Uterus (tissue), 3 donors: ENCODE measurements at regions not wholly inside any gene's neighbourhood (a gene's known extent, or its start where the extent isn't known, plus 50 kb on each side); places are given as distances from the start of the nearest gene placed in this dataset.

Source experiments
- DNase-seq, 2 donors: peaks; one replicate each; pipeline ENCODE4 v3.0.0-alpha.2; 2019 to 2020
- H3K27ac ChIP-seq, 2 donors: fragments of 200-600 bp; sonication (generic); 1 replicate in 1 of 2; 2 replicates in 1 of 2; pipeline ENCODE4 v1.5.1; 2016 to 2018
- H3K27me3 ChIP-seq, 2 donors: fragments of 200-600 bp; sonication (generic); one replicate each; pipeline ENCODE4 v1.5.1; 2018 to 2019; ENCODE audit warnings: control low read depth in 1 of 2
- H3K36me3 ChIP-seq, 2 donors: fragments of 200-600 bp; sonication (generic); one replicate each; pipeline ENCODE4 v1.5.1; 2019; ENCODE audit warnings: control low read depth in 1 of 2
- H3K4me1 ChIP-seq, 2 donors: fragments of 200-600 bp; sonication (generic); one replicate each; pipeline ENCODE4 v1.5.1; 2018 to 2019; ENCODE audit warnings: control low read depth in 1 of 2
- H3K4me3 ChIP-seq, 2 donors: fragments of 200-600 bp; sonication (generic); 1 replicate in 1 of 2; 2 replicates in 1 of 2; pipeline ENCODE4 v1.5.1; 2018 to 2019; ENCODE audit warnings: mild to moderate bottlenecking in 1 of 2
- H3K9me3 ChIP-seq, 2 donors: fragments of 200-600 bp; sonication (generic); one replicate each; pipeline ENCODE4 v1.5.1; 2019; ENCODE audit warnings: control low read depth in 1 of 2
- POLR2A ChIP-seq, 2 donors: fragments of 450-650 bp; IDR thresholded peaks; one replicate each; pipeline ENCODE4 v1.6.1; 2016; ENCODE audit warnings: antibody characterized with exemption in 2 of 2, mild to moderate bottlenecking in 1 of 2, moderate library complexity in 1 of 2
- intact Hi-C: fragments of 100-400 bp; cut with DNase I; formaldehyde crosslinking; loops from one replicate; pipeline ENCODE4 v1.15.1; 2023; ENCODE audit warnings: low total_unique reads
- TF ChIP-seq, protein P1 (sequence below), 4 experiments: fragments of 200-600 bp in 2 of 4; fragments of 450-650 bp in 2 of 4; sonication (generic) in 2 of 4; IDR thresholded peaks; one replicate each; pipeline ENCODE4 v1.5.1; 2016 to 2019; ENCODE audit warnings: antibody characterized with exemption in 4 of 4, mild to moderate bottlenecking in 2 of 4, moderate library complexity in 1 of 4
- donor health status: DM: yes; HTN: yes; CAD: no.

DNA sequence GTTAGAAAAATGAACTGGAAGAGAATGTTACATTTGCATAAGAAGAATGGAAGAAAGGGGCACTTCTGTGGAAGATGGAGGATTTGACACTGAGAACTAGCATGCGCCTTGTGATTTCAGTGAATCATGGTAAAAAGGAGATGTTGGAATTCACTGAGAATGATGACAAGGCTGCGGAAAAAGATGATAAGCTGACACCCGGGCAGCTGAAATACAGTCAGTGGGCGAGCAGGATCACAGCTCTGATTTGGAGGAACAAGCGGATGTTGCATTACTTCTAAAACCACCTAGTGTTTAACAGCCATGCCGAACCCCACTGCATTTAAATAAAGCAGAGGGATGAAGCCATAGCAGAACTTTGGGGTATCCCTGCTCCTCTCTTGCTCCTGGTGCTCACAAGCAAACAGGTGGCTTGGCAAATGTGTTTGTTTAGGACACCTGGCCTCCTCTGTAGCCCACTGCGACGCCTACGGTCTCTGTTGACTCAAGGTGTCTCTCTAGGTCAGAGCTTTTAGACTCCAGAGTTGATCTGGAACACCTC is 134.9 kb downstream of the NDUFA10 start:
- no peak for DNase-seq
- H3K4me3 ChIP-seq: no peak overlapping the region

DNA sequence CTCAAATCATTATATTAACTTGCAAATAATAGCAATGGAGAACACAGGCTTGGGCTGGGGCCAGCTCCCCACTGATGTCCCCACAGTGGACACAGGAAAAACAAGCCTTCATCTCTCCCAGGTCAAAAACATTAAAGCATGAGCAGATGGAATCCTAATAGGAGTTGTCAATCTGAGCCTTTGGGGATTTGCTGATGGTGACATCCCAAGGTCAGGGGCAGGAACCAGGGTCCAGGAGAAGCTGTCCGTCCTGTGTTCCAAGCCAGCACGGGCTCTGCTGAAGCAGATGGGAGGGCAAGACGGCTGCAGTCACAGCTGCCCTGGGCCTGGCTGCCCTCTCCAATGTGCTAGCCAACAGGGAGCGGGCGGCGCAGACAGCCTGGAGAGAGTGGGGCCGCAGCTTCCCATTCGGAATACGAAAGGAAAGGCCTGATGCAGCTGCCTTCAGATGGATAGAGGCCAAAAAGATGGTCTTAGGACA is 135.5 kb downstream of the NDUFA10 start:
- H3K27ac ChIP-seq: no peak overlapping the region
- H3K27me3 ChIP-seq: no peaks in the 10 kb centered on the region
- H3K9me3 ChIP-seq: peaks cover 0 to 5% of the 10 kb centered on the region in 2 donors
- no peak for DNase-seq
- H3K4me1 ChIP-seq: no peaks in the 10 kb centered on the region
- no peak overlapping the region for H3K4me3 ChIP-seq
- no peaks in the 10 kb centered on the region for H3K36me3 ChIP-seq
- no peak for TF ChIP-seq POLR2A (IDR thresholded peaks at IDR 0.05)
- TF ChIP-seq, protein P1, sequence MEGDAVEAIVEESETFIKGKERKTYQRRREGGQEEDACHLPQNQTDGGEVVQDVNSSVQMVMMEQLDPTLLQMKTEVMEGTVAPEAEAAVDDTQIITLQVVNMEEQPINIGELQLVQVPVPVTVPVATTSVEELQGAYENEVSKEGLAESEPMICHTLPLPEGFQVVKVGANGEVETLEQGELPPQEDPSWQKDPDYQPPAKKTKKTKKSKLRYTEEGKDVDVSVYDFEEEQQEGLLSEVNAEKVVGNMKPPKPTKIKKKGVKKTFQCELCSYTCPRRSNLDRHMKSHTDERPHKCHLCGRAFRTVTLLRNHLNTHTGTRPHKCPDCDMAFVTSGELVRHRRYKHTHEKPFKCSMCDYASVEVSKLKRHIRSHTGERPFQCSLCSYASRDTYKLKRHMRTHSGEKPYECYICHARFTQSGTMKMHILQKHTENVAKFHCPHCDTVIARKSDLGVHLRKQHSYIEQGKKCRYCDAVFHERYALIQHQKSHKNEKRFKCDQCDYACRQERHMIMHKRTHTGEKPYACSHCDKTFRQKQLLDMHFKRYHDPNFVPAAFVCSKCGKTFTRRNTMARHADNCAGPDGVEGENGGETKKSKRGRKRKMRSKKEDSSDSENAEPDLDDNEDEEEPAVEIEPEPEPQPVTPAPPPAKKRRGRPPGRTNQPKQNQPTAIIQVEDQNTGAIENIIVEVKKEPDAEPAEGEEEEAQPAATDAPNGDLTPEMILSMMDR (IDR thresholded peaks at IDR 0.05): no peak
- intact Hi-C loops: loop anchor here (10.0 kb wide), 1 partner anchor 855 kb away; no protein-coding TSS in a partner anchor

More for the DNA sequence above, 134.9 kb downstream of the NDUFA10 start:
- Histone ChIP-seq H3K27ac (no peak overlapping the region), H3K27me3 (no peaks in the 10 kb centered on the region), H3K9me3 (peaks cover 0 to 2% of the 10 kb centered on the region in 2 donors), H3K4me1 (no peaks in the 10 kb centered on the region), H3K36me3 (no peaks in the 10 kb centered on the region)
- TF ChIP-seq, protein P1 (IDR thresholded peaks at IDR 0.05): no peak
- TF ChIP-seq POLR2A (IDR thresholded peaks at IDR 0.05): no peak
- intact Hi-C loops: no loop called here

DNA sequence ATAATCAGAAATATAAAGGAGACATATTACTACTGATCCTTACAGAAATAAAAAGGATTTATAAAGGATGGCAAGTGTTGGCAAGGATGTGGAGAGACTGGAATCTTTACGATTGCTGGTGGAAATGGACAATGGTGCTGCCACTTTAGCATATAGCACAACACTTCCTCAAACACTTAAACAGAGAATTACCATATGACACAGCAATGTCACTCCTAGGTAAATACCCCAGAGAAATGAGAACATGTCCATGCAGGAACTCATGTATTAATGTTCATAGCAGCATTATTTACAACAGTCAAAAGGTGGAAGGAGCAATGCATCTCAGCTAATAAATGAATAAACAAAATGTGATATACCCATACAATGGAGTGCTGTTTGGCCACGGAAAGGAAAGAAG is 137.5 kb downstream of the NDUFA10 start:
- H3K36me3 ChIP-seq: no peaks in the 10 kb centered on the region
- no peak overlapping the region for H3K27ac ChIP-seq
- intact Hi-C loops: loop anchor here (10.0 kb wide), 1 partner anchor 853 kb away; no protein-coding TSS in a partner anchor
- no peak for DNase-seq
- no peak overlapping the region for H3K4me3 ChIP-seq
- peaks cover 0 to 5% of the 10 kb centered on the region in 2 donors for H3K9me3 ChIP-seq
- TF ChIP-seq, protein P1 (IDR thresholded peaks at IDR 0.05): no peak
- no peak for TF ChIP-seq POLR2A (IDR thresholded peaks at IDR 0.05)
- H3K27me3 ChIP-seq: no peaks in the 10 kb centered on the region
- H3K4me1 ChIP-seq: no peaks in the 10 kb centered on the region

DNA sequence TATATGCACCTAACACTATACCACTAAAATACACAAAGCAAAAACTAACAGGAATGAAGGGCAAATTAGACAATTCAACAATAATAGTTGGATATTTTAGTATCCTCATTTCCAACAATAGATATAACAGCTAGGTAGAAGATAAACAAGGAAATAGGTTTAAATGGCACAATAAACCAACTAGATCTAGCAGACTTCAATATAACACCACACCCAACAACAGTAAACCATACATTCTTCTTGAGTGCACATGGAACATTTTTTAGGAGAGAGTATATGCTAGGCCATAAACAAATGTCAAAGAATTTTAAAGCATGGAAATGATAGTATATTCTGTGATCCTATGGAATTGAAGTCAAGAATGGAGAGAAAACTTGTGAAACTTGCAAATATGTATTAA is 138.4 kb downstream of the NDUFA10 start:
- no peaks in the 10 kb centered on the region for H3K27me3 ChIP-seq
- H3K9me3 ChIP-seq: peaks cover 0 to 5% of the 10 kb centered on the region in 2 donors
- intact Hi-C loops: loop anchor here (10.0 kb wide), 1 partner anchor 852 kb away; no protein-coding TSS in a partner anchor
- no peaks in the 10 kb centered on the region for H3K36me3 ChIP-seq
- no peak overlapping the region for H3K4me3 ChIP-seq
- DNase-seq: no peak
- TF ChIP-seq, protein P1 (IDR thresholded peaks at IDR 0.05): no peak
- TF ChIP-seq POLR2A (IDR thresholded peaks at IDR 0.05): no peak
- no peaks in the 10 kb centered on the region for H3K4me1 ChIP-seq
- H3K27ac ChIP-seq: no peak overlapping the region

DNA sequence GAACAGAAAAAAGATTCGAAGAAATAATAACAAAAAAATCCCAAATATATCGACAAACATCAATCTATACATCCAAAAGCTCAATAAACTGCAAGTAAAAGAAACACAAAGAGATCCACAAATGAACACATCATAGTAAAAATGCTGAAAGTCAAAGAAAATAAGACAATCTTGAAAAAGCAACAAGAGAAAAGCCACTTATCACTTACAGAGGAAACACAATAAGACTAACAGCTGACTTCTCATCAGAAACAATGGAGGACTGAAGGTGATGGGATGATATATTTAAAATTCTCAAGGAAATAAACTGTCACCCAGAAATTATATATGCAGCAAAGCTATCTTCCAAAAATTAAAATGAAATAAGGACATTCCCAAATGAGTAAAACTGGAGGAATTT is 140.3 kb downstream of the NDUFA10 start:
- Histone ChIP-seq H3K27me3 (no peaks in the 10 kb centered on the region), H3K36me3 (no peaks in the 10 kb centered on the region), H3K27ac (no peak overlapping the region), H3K9me3 (peaks cover 0 to 5% of the 10 kb centered on the region in 2 donors), H3K4me3 (no peak overlapping the region), H3K4me1 (no peaks in the 10 kb centered on the region)
- TF ChIP-seq, protein P1 (IDR thresholded peaks at IDR 0.05): no peak
- TF ChIP-seq POLR2A (IDR thresholded peaks at IDR 0.05): no peak
- DNase-seq: no peak
- intact Hi-C loops: loop anchor here (10.0 kb wide), 1 partner anchor 850 kb away; no protein-coding TSS in a partner anchor
